Loucy (cell line): ENCODE measurements at regions not wholly inside any gene's neighbourhood (a gene's known extent, or its start where the extent isn't known, plus 50 kb on each side); places are given as distances from the start of the nearest gene placed in this dataset.

Experiments
- CTCF ChIP-seq: fragments of 200-600 bp; sonication (generic); conservative IDR thresholded peaks from 2 replicates; pipeline ENCODE4 v1.5.1; 2014; ENCODE audit warnings: mild to moderate bottlenecking, antibody characterized with exemption, low read length
- EZH2phosphoT487 ChIP-seq: fragments of 200-600 bp; IDR thresholded peaks from 2 replicates; pipeline ENCODE4 v1.6.1; 2018; ENCODE audit warnings: antibody characterized with exemption, mild to moderate bottlenecking, moderate library complexity, borderline replicate concordance

GRCh38 chr3:182722907-182723306, 70.4 kb upstream of the ATP11B start:
- TF ChIP-seq CTCF, result no peak
- no peak for TF ChIP-seq EZH2phosphoT487
